CD4-positive, alpha-beta T cell (primary cell): ENCODE measurements at regions not wholly inside any gene's neighbourhood (a gene's known extent, or its start where the extent isn't known, plus 50 kb on each side); places are given as distances from the start of the nearest gene placed in this dataset.

Experiments
- ATAC-seq: fragments of 200-7000 bp; cut with Tn5 transposase; one replicate; pipeline ENCODE4 v1.10.0; 2022; ENCODE audit warnings: mild to moderate bottlenecking; ENCODE audit not compliant: poor library complexity
- CTCF ChIA-PET: fragments of 350-600 bp; sonication (Branson Sonifier 250); formaldehyde crosslinking; loops from one replicate; lab custom pipeline; 2021; ENCODE audit warnings: antibody characterized with exemption, inconsistent platforms; lab: Charles Lee
- POLR2A ChIA-PET: fragments of 350-600 bp; sonication (Branson Sonifier 250); formaldehyde crosslinking; loops from one replicate; lab custom pipeline; 2021; ENCODE audit warnings: antibody characterized with exemption, inconsistent platforms; lab: Charles Lee
- DNase-seq, 14 experiments: peaks; one replicate each; pipeline ENCODE4 v3.0.0-alpha.2; 2013 to 2020; ENCODE audit warnings: mixed read lengths in 2 of 14
- H3K27ac ChIP-seq, 2 donors: one replicate each; pipeline versions ENCODE4 v1.5.1 to v1.7.0; 2013; ENCODE audit warnings: low read length in 2 of 2, low read depth in 1 of 2, mild to moderate bottlenecking in 1 of 2
- H3K27me3 ChIP-seq, 2 experiments: 1 replicate in 1 of 2; 2 replicates in 1 of 2; pipeline versions ENCODE4 v1.6.1 to v1.7.0; 2013; ENCODE audit warnings: low read length in 2 of 2, control low read depth in 1 of 2, mild to moderate bottlenecking in 1 of 2, moderate library complexity in 1 of 2; ENCODE audit not compliant: insufficient read depth in 2 of 2, control insufficient read depth in 1 of 2
- H3K36me3 ChIP-seq: one replicate; pipeline ENCODE4 v1.6.1; 2013; ENCODE audit warnings: low read length, control low read depth; ENCODE audit not compliant: insufficient read depth
- H3K4me1 ChIP-seq: one replicate; pipeline ENCODE4 v1.6.1; 2013; ENCODE audit warnings: low read length, control low read depth; ENCODE audit not compliant: insufficient read depth
- H3K4me3 ChIP-seq: one replicate; pipeline ENCODE4 v1.5.1; 2013; ENCODE audit warnings: mild to moderate bottlenecking, low read length, moderate library complexity
- H3K9me3 ChIP-seq, 2 experiments: 1 replicate in 1 of 2; 2 replicates in 1 of 2; pipeline versions ENCODE4 v1.6.1 to v1.7.0; 2013; ENCODE audit warnings: low read length in 2 of 2, mild to moderate bottlenecking in 2 of 2, control low read depth in 1 of 2, moderate library complexity in 1 of 2; ENCODE audit not compliant: control insufficient read depth in 1 of 2, insufficient read depth in 1 of 2
- H3K27ac Mint-ChIP-seq: one replicate; pipeline ENCODE4 v1.8.0; 2020; ENCODE audit warnings: mixed read lengths
- H3K27me3 Mint-ChIP-seq: one replicate; pipeline ENCODE4 v1.8.0; 2021; ENCODE audit warnings: mixed read lengths
- H3K36me3 Mint-ChIP-seq: one replicate; pipeline ENCODE4 v1.8.0; 2021; ENCODE audit warnings: low read depth, mixed read lengths
- H3K4me1 Mint-ChIP-seq: one replicate; pipeline ENCODE4 v1.8.0; 2021; ENCODE audit warnings: low read depth, mixed read lengths
- H3K4me3 Mint-ChIP-seq: one replicate; pipeline ENCODE4 v1.8.0; 2020; ENCODE audit warnings: mild to moderate bottlenecking, mixed read lengths
- H3K9me3 Mint-ChIP-seq: one replicate; pipeline ENCODE4 v1.8.0; 2020; ENCODE audit warnings: mixed read lengths
- CTCF ChIP-seq: fragments of 200-600 bp; IDR thresholded peaks from one replicate; pipeline ENCODE4 v1.8.0; 2022; ENCODE audit warnings: antibody characterized with exemption, mild to moderate bottlenecking
- intact Hi-C, 2 experiments: fragments of 100-400 bp; cut with DNase I in 1 of 2; cut with micrococcal nuclease in 1 of 2; formaldehyde crosslinking; loops; one replicate each; pipeline versions ENCODE4 v1.15.1 to v1.9.0; 2023 to 2025; cut with DNase I, micrococcal nuclease

- intact Hi-C loops = no loop called here
- H3K27me3 ChIP-seq = no peaks in the 10 kb centered on the region
- no peaks in the 10 kb centered on the region for H3K36me3 Mint-ChIP-seq
- H3K4me3 Mint-ChIP-seq = no peak overlapping the region
- no peaks in the 10 kb centered on the region for H3K36me3 ChIP-seq
- no peak overlapping the region for H3K27ac ChIP-seq
- no peaks in the 10 kb centered on the region for H3K9me3 Mint-ChIP-seq
- no peak for DNase-seq
- H3K27me3 Mint-ChIP-seq = no peaks in the 10 kb centered on the region
- no peaks in the 10 kb centered on the region for H3K4me1 Mint-ChIP-seq
- POLR2A ChIA-PET = no interaction called here
- H3K4me3 ChIP-seq = no peak overlapping the region
- no peak overlapping the region for H3K27ac Mint-ChIP-seq
- no peaks in the 10 kb centered on the region for H3K4me1 ChIP-seq
- no peak for TF ChIP-seq CTCF
- ATAC-seq = no peak
- no peaks in the 10 kb centered on the region for H3K9me3 ChIP-seq
- CTCF ChIA-PET = no interaction called here
Measured at GRCh38 chrX:39672405-39672804, 425.4 kb downstream of the BCOR start.

GRCh38 chrX:39674490-39675161 is 423.1 kb downstream of the BCOR start:
- intact Hi-C loops = no loop called here
- ChIA-PET CTCF (no interaction called here), POLR2A (no interaction called here)
- no peaks in the 10 kb centered on the region for H3K9me3 Mint-ChIP-seq
- Histone ChIP-seq H3K27me3 (no peaks in the 10 kb centered on the region), H3K4me1 (no peaks in the 10 kb centered on the region), H3K36me3 (no peaks in the 10 kb centered on the region), H3K9me3 (no peaks in the 10 kb centered on the region), H3K4me3 (no peak overlapping the region), H3K27ac (no peak overlapping the region)
- no peak overlapping the region for H3K4me3 Mint-ChIP-seq
- no peak overlapping the region for H3K27ac Mint-ChIP-seq
- no peaks in the 10 kb centered on the region for H3K27me3 Mint-ChIP-seq
- TF ChIP-seq CTCF = no peak
- no peaks in the 10 kb centered on the region for H3K4me1 Mint-ChIP-seq
- DNase-seq (no peak), ATAC-seq (no peak)
- H3K36me3 Mint-ChIP-seq = no peaks in the 10 kb centered on the region

- intact Hi-C loops = no loop called here
- CTCF ChIA-PET = no interaction called here
- no peaks in the 10 kb centered on the region for H3K9me3 Mint-ChIP-seq
Measured at GRCh38 chrX:39675162-39675553, 422.6 kb downstream of the BCOR start.

More at GRCh38 chrX:39675162-39675553, 422.6 kb downstream of the BCOR start:
- no peaks in the 10 kb centered on the region for H3K27me3 ChIP-seq
- ATAC-seq (no peak), DNase-seq (no peak)
- TF ChIP-seq CTCF = no peak
- H3K9me3 ChIP-seq = no peaks in the 10 kb centered on the region
- Mint-ChIP-seq H3K27me3 (no peaks in the 10 kb centered on the region), H3K27ac (no peak overlapping the region), H3K4me1 (no peaks in the 10 kb centered on the region), H3K36me3 (no peaks in the 10 kb centered on the region), H3K4me3 (no peak overlapping the region)
- no peak overlapping the region for H3K4me3 ChIP-seq
- H3K36me3 ChIP-seq = no peaks in the 10 kb centered on the region
- H3K27ac ChIP-seq = no peak overlapping the region
- no peaks in the 10 kb centered on the region for H3K4me1 ChIP-seq
- POLR2A ChIA-PET = no interaction called here
